HG03575 (cell line): ENCODE measurements at regions not wholly inside any gene's neighbourhood (a gene's known extent, or its start where the extent isn't known, plus 50 kb on each side); places are given as distances from the start of the nearest gene placed in this dataset.

Experiments used
- ATAC-seq: cut with Tn5 transposase; IDR thresholded peaks from one replicate; pipeline ENCODE4 v1.9.1; 2021; ENCODE audit not compliant: unreplicated experiment, insufficient number of reproducible peaks, low FRiP score; ENCODE audit errors: extremely low read depth

- ATAC-seq = no peak
Measured at GRCh38 chr14:97851428-97851995, 1054.3 kb downstream of the VRK1 start.

GRCh38 chr14:97854918-97855317 lies 1057.7 kb downstream of the VRK1 start:
- no peak for ATAC-seq

DNA sequence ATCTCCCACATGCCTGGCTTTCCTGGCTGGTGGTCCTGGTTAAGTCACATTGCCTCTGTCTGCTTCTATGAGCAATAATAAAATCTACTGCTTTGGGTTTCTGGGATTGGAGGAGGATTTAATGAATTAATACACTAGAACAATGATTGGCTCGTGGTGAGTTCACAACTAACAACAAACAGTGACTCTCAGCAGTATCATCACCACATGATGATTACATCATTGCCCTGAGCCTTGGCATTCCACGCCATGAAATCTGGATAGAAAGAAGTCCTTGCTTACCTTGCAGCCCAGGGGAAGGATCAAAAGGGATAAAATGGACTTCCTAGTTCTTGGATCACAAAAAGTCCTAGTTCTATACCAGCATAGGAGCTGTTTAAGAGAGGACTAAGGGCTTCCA lies 1069.0 kb downstream of the VRK1 start:
- ATAC-seq = no peak

DNA sequence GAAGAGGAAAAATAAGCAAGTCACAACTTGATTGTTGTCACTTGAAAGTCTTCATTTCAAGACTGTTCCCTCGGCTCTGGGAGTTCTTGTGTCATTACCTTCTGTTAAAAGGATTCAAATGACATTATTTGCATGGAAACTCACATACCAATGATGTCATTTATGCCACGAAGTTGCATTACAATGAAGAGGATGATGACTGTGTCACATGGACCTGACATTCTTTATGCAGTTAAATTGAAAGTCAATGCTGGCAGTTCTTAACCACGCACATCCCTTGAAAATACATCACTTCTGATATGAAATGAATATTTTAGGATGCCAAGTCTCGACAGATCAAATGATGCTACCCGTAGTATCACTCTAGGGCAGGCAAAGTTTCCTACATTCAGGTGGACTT lies 1069.5 kb downstream of the VRK1 start:
- ATAC-seq = no peak

DNA sequence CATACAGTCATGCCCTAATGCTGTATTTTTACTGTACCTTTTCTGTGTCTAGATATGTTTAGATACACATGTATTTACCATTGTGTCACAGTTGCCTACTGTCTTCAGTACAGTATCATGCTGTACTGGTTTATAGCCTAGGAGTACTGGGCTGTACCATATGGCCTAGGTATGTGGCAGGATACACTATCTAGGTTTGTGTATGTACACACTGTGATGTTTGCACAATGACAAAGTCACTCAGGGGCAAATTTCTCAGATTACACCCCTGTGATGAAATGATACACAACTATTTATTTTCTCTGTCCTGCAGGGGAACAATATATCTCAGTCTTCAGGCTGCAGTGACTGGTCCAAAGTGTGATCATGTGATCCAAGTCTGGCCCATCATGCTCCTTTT lies 1076.1 kb downstream of the VRK1 start:
- no peak for ATAC-seq

GRCh38 chr14:97874394-97874793 lies 1077.2 kb downstream of the VRK1 start:
- ATAC-seq = no peak

DNA sequence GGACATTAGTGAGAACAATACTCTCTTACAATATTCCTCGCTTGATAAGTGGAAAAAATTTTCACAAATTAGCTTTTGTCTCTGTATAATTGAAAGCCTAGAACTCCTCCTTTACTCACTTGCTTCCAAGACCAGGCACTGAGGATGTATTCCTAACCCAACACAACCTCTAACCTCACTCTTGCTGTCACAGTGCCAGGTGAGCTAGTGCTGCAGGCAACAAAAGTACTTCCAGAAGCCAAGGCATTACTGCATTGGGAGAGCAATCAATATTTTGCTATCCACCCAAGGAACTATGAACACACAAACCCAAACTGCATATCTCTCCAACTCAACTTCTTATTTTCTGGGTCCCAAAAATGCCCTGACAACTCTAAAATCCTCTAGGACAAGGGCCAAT lies 1081.0 kb downstream of the VRK1 start:
- no peak for ATAC-seq

DNA sequence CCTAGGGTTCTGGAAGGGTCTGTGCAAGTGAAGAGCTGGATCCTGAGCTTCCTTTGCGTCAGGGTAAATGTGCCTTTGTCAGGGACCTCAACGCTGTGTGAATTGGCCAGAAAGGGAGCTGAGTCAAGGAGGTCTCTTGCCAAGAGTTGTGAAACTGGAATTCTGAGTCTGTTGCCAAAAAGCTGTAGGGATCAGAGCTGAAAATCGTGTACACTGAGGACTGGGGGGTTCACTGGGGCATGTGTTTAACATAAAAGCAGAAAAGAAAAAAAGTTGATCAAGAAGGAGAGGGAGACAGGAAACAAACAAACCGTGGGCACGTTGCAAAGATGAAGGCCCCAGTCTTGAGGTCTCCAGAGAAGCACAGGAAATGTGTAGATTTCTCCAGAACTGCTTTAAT lies 1081.5 kb downstream of the VRK1 start:
- no peak for ATAC-seq

DNA sequence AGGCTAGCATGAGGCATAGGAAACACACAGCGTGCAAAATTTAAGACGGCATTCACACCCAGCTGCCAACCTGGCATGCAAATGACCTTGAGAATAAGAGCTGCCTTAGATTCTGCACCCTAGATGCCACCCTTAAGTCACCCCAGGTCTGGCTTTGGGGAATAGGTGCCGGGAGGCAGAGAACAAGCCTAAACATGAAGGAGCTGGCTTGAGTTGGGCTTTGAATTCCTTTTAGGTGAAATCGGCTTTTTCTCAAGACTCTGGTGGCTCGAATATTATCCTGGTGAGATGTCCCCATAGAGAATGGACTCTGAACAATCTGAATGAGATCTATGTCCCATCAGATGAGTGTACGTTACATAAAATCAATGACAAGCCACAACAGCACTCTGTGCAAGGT lies 1090.5 kb downstream of the VRK1 start:
- ATAC-seq = no peak

GRCh38 chr14:97888331-97888730 lies 1091.1 kb downstream of the VRK1 start:
- ATAC-seq = no peak

DNA sequence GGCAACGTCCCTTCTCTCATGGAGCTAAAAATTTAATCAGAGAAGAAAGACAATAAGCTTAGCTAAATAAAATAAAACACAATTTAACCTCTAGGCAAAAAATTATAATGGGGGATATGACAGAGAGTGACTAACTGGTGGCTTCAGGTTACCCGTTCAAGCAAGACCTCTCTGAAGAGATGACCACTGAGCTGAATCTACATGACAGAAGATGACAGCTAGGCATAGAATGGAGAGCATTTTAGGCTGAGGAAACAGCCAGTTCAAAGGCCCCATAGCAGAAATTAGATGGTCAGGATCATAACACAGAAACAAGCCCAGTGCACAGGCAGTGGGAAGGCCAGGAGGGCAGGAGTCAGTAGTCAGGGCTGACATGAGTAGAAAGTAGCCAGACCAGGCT lies 1094.3 kb downstream of the VRK1 start:
- no peak for ATAC-seq

GRCh38 chr14:97894552-97894951 lies 1097.4 kb downstream of the VRK1 start:
- no peak for ATAC-seq

DNA sequence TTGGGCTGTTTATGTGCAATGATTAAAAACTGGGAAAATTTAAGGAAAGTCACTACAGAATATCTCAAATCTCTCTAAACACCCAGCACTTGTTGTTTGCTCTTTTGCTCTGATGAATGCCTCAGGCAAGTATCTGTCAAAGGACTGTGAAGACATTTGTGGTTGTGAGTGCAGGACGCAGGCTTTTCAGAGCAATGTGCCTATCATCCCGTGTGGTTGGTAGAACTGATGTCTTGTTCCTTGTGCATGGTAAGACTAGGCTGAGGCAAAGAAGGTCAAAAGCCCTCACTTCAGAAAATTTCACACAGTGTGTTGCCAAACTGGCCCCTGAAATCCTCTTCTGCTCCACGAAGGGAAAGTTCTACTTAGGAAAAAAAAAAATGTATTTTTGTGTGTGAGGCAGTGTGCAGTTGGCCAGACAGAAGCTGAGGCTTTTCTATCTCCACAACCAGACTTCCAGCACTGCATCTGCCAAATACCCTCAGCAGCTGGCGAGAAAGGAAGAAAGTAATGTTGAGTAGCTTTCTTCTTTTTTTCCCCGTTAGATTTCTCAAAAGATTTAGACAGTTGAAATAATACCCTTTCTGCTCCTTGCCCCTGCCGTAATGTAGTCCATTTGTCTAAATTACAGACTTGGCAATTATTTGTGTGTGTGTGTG lies 1103.1 kb downstream of the VRK1 start:
- no peak for ATAC-seq

- no peak for ATAC-seq
Measured at GRCh38 chr14:97902630-97903029, 1105.4 kb downstream of the VRK1 start.

DNA sequence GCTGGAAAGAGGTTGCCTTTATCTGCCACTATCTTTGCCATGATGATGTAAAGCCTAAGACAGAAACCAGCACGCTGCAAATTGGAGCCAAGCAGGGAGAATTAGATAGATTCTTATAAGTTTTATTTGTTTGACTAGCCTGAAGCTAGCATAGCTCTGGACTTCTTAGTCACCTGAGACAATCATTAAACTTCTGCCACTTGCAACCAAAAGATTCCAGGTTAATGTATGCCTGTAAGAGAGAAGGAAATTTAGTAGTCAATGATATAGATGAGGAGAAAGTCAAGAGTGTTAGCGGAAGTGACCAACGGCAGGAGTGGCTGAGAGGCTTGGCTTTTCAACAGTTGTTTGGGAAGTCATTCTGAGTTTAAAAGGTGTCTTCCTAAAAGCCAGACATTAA lies 1106.6 kb downstream of the VRK1 start:
- no peak for ATAC-seq

DNA sequence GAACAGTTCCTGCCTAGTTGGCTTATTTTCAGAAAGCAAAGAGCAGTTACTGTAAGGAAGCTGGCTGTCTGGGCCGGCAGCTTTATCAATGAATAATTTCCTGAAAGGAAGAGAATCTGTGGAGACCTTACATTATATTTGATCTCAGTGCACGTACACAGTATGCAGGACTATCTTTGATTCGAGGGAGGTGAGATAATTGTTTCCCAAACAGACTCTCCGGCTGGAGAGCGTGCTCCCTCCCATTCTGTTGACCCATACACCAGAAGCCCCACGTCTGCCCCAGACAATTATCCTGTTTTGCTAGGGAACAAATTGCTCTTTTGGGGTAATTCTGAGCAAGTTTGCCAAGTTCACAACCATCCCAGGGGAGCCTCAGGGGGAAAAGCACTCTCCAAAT lies 1115.0 kb downstream of the VRK1 start:
- ATAC-seq = no peak

DNA sequence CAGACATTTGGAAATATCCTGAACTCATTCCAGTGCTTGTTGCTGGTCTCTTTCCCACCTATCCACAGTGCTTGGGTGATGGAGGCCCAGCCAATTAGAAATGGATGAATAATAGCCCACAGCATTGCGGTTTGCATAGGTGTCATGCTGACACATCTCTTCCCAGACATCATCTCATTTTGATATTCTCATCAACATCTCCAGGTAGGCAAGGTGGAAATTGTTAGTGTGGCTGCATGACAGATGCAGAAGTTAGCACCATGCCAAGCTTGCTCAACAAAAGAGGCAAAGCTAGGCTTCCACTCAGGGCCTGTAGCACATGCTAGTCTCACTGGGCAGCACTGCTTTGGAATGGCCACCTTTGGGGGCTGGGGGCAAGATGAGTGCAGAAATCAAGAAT lies 1118.9 kb downstream of the VRK1 start:
- no peak for ATAC-seq

DNA sequence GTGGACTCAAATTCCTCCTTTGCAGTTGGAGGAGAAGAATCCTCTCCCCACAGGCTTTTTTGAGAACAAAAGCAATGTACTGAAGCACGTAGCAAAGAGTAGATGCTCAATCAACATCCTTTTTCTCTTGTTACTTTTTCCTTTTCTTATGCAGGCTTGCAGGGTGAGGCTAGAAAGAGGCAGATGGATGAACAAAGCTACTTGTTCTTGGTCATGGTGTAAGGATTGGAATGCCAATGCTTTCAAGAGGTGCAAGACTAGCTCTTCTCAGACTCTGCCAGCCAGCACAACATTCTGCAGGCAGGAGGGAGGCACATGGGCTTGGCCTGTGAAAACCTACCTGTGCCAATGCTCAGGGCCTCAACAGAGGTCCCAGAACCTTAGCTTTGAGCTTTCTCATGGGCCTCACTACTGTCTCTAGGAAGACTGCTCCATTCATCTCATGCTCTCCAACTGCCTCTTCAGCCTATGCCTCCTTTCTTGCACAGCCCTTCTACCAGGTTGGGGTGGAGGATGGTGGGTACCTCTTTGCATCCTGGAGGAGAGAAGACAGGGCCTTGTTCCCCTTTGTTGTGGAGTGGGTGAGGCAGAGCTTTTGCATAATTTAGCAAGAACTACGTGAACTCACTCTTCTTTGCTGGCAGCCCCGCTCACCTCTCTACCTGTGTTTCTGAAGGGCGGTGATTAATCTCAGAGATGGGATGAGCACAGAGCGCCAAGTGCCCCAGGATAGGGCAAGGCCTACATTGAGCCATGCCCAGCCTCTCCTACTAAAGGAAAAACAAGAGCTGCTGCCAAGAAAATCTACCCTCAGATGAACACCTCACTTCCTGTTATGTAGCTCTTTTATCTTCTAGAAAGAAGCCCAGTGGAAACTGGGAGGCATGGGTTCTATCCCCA lies 1119.7 kb downstream of the VRK1 start:
- ATAC-seq = no peak

- no peak for ATAC-seq
Measured at GRCh38 chr14:97920201-97920600, 1123.0 kb downstream of the VRK1 start.

- ATAC-seq = no peak
Measured at GRCh38 chr14:97921296-97921695, 1124.1 kb downstream of the VRK1 start.
